Activated naive CD8-positive, alpha-beta T cell treated with anti-CD3 and anti-CD28 coated beads, Interleukin-2, amount 10 ng/mL, durations not matched to agents 7 days and 5 days (primary cell): ENCODE measurements at regions not wholly inside any gene's neighbourhood (a gene's known extent, or its start where the extent isn't known, plus 50 kb on each side); places are given as distances from the start of the nearest gene placed in this dataset.

Experiments used
- ATAC-seq: fragments of 150-1000 bp; cut with Tn5 transposase; one replicate; pipeline ENCODE4 v1.10.0; 2021; ENCODE audit warnings: low read depth, moderate library complexity
- POLR2A ChIA-PET: fragments of 350-600 bp; sonication (Branson Sonifier 250); formaldehyde crosslinking; loops from one replicate; lab custom pipeline; 2021; ENCODE audit warnings: antibody characterized with exemption; lab: Charles Lee
- DNase-seq: peaks from one replicate; pipeline ENCODE4 v3.0.0; 2021
- H3K27ac Mint-ChIP-seq: one replicate; pipeline ENCODE4 v1.8.0; 2022; ENCODE audit warnings: mild to moderate bottlenecking, mixed read lengths
- H3K27me3 Mint-ChIP-seq: one replicate; pipeline ENCODE4 v1.8.0; 2022; ENCODE audit warnings: mild to moderate bottlenecking, moderate library complexity, mixed read lengths
- H3K36me3 Mint-ChIP-seq: one replicate; pipeline ENCODE4 v1.8.0; 2021; ENCODE audit warnings: mild to moderate bottlenecking, mixed read lengths
- H3K4me1 Mint-ChIP-seq: one replicate; pipeline ENCODE4 v1.8.0; 2021; ENCODE audit warnings: mixed read lengths
- H3K4me3 Mint-ChIP-seq: one replicate; pipeline ENCODE4 v1.8.0; 2022; ENCODE audit warnings: mild to moderate bottlenecking, moderate library complexity, mixed read lengths
- H3K9me3 Mint-ChIP-seq: one replicate; pipeline ENCODE4 v1.8.0; 2021; ENCODE audit warnings: mixed read lengths

- Mint-ChIP-seq H3K9me3 (peaks cover 1% of the 10 kb centered on the region), H3K4me3 (no peak overlapping the region), H3K27me3 (peaks cover 5% of the 10 kb centered on the region), H3K4me1 (peaks cover 8% of the 10 kb centered on the region), H3K27ac (no peak overlapping the region), H3K36me3 (peaks cover 2% of the 10 kb centered on the region)
- POLR2A ChIA-PET: no interaction called here
- ATAC-seq: no peak
- no peak for DNase-seq
Measured at GRCh38 chr6:146879406-146880117, 280.8 kb downstream of the ADGB start.

- H3K4me3 Mint-ChIP-seq: no peak overlapping the region
Measured at GRCh38 chr6:146881228-146882181, 282.7 kb downstream of the ADGB start.

GRCh38 chr6:146883640-146884531 lies 285.1 kb downstream of the ADGB start:
- Mint-ChIP-seq H3K27me3 (no peaks in the 10 kb centered on the region), H3K27ac (no peak overlapping the region), H3K36me3 (no peaks in the 10 kb centered on the region), H3K4me1 (no peaks in the 10 kb centered on the region), H3K9me3 (no peaks in the 10 kb centered on the region), H3K4me3 (no peak overlapping the region)
- POLR2A ChIA-PET: no interaction called here
- DNase-seq (no peak), ATAC-seq (no peak)

More at GRCh38 chr6:146881228-146882181, 282.7 kb downstream of the ADGB start:
- ATAC-seq (no peak), DNase-seq (no peak)
- peaks cover 5% of the 10 kb centered on the region for H3K27me3 Mint-ChIP-seq
- H3K27ac Mint-ChIP-seq: no peak overlapping the region
- peaks cover 2% of the 10 kb centered on the region for H3K36me3 Mint-ChIP-seq
- peaks cover 5% of the 10 kb centered on the region for H3K4me1 Mint-ChIP-seq
- POLR2A ChIA-PET: no interaction called here
- H3K9me3 Mint-ChIP-seq: peaks cover 1% of the 10 kb centered on the region

- no peaks in the 10 kb centered on the region for H3K4me1 Mint-ChIP-seq
- ATAC-seq (no peak), DNase-seq (no peak)
- H3K4me3 Mint-ChIP-seq: no peak overlapping the region
- H3K9me3 Mint-ChIP-seq: no peaks in the 10 kb centered on the region
- POLR2A ChIA-PET: no interaction called here
- H3K27ac Mint-ChIP-seq: no peak overlapping the region
- H3K27me3 Mint-ChIP-seq: no peaks in the 10 kb centered on the region
- H3K36me3 Mint-ChIP-seq: no peaks in the 10 kb centered on the region
Measured at GRCh38 chr6:146884728-146885127, 286.0 kb downstream of the ADGB start.

- no peak for DNase-seq
- Mint-ChIP-seq H3K4me3 (no peak overlapping the region), H3K27ac (no peak overlapping the region), H3K27me3 (no peaks in the 10 kb centered on the region), H3K36me3 (no peaks in the 10 kb centered on the region), H3K4me1 (no peaks in the 10 kb centered on the region), H3K9me3 (no peaks in the 10 kb centered on the region)
- POLR2A ChIA-PET: no interaction called here
- no peak for ATAC-seq
Measured at GRCh38 chr6:146885708-146886457, 287.1 kb downstream of the ADGB start.

GRCh38 chr6:146886587-146887446 lies 288.0 kb downstream of the ADGB start:
- no peaks in the 10 kb centered on the region for H3K9me3 Mint-ChIP-seq
- H3K27ac Mint-ChIP-seq: no peak overlapping the region
- DNase-seq (no peak), ATAC-seq (no peak)
- no peaks in the 10 kb centered on the region for H3K27me3 Mint-ChIP-seq
- H3K36me3 Mint-ChIP-seq: no peaks in the 10 kb centered on the region
- H3K4me3 Mint-ChIP-seq: no peak overlapping the region
- peaks cover under 1% of the 10 kb centered on the region for H3K4me1 Mint-ChIP-seq
- POLR2A ChIA-PET: no interaction called here

- no peak overlapping the region for H3K4me3 Mint-ChIP-seq
- no peaks in the 10 kb centered on the region for H3K9me3 Mint-ChIP-seq
- no peak for ATAC-seq
- no peaks in the 10 kb centered on the region for H3K27me3 Mint-ChIP-seq
- POLR2A ChIA-PET: no interaction called here
- no peak for DNase-seq
- H3K36me3 Mint-ChIP-seq: no peaks in the 10 kb centered on the region
- H3K4me1 Mint-ChIP-seq: peaks cover 5% of the 10 kb centered on the region
- no peak overlapping the region for H3K27ac Mint-ChIP-seq
Measured at GRCh38 chr6:146887447-146888077, 288.8 kb downstream of the ADGB start.

GRCh38 chr6:146889303-146889702 lies 290.5 kb downstream of the ADGB start:
- no peaks in the 10 kb centered on the region for H3K36me3 Mint-ChIP-seq
- H3K27ac Mint-ChIP-seq: no peak overlapping the region
- no peak overlapping the region for H3K4me3 Mint-ChIP-seq
- POLR2A ChIA-PET: no interaction called here
- H3K9me3 Mint-ChIP-seq: no peaks in the 10 kb centered on the region
- peaks cover 4% of the 10 kb centered on the region for H3K27me3 Mint-ChIP-seq
- H3K4me1 Mint-ChIP-seq: peaks cover 7% of the 10 kb centered on the region
- no peak for DNase-seq
- no peak for ATAC-seq

GRCh38 chr6:146890172-146890571 lies 291.4 kb downstream of the ADGB start:
- Mint-ChIP-seq H3K4me3 (no peak overlapping the region), H3K27ac (no peak overlapping the region), H3K4me1 (peaks cover 7% of the 10 kb centered on the region), H3K36me3 (no peaks in the 10 kb centered on the region), H3K9me3 (no peaks in the 10 kb centered on the region), H3K27me3 (peaks cover 7% of the 10 kb centered on the region)
- POLR2A ChIA-PET: no interaction called here
- ATAC-seq (no peak), DNase-seq (no peak)

- Mint-ChIP-seq H3K4me3 (no peak overlapping the region), H3K36me3 (no peaks in the 10 kb centered on the region), H3K27ac (no peak overlapping the region), H3K4me1 (peaks cover 7% of the 10 kb centered on the region), H3K9me3 (no peaks in the 10 kb centered on the region), H3K27me3 (peaks cover 10% of the 10 kb centered on the region)
- POLR2A ChIA-PET: no interaction called here
- ATAC-seq (no peak), DNase-seq (no peak)
Measured at GRCh38 chr6:146890644-146891434, 292.1 kb downstream of the ADGB start.

GRCh38 chr6:146891615-146892265 lies 293.0 kb downstream of the ADGB start:
- POLR2A ChIA-PET: no interaction called here
- Mint-ChIP-seq H3K4me3 (no peak overlapping the region), H3K27ac (no peak overlapping the region), H3K27me3 (peaks cover 14% of the 10 kb centered on the region), H3K4me1 (peaks cover 7% of the 10 kb centered on the region), H3K9me3 (no peaks in the 10 kb centered on the region), H3K36me3 (no peaks in the 10 kb centered on the region)
- ATAC-seq (no peak), DNase-seq (no peak)
